Muscle layer of duodenum (tissue), 2 donors: ENCODE measurements at regions not wholly inside any gene's neighbourhood (a gene's known extent, or its start where the extent isn't known, plus 50 kb on each side); places are given as distances from the start of the nearest gene placed in this dataset.
"Not testable (repeated sequence)": the region's sequence is repeated elsewhere in the genome, so short reads cannot be mapped to it uniquely, and the experiment has no call there.

Experiments
- H3K27ac ChIP-seq: one replicate; pipeline ENCODE4 v1.7.0; 2013; ENCODE audit warnings: mild to moderate bottlenecking, low read length
- H3K27me3 ChIP-seq: one replicate; pipeline ENCODE4 v1.7.0; 2013; ENCODE audit warnings: low read depth, mild to moderate bottlenecking, control low read depth, low read length
- H3K36me3 ChIP-seq, 2 donors: one replicate each; pipeline ENCODE4 v1.7.0; 2013; ENCODE audit warnings: low read length in 2 of 2, control low read depth in 1 of 2, mild to moderate bottlenecking in 1 of 2; ENCODE audit not compliant: insufficient read depth in 2 of 2, control insufficient read depth in 1 of 2
- H3K4me1 ChIP-seq, 2 donors: one replicate each; pipeline ENCODE4 v1.7.0; 2013; ENCODE audit warnings: low read length in 2 of 2, mild to moderate bottlenecking in 2 of 2, control low read depth in 1 of 2, moderate library complexity in 1 of 2; ENCODE audit not compliant: insufficient read depth in 2 of 2, control insufficient read depth in 1 of 2
- H3K4me3 ChIP-seq, 2 donors: one replicate each; pipeline ENCODE4 v1.7.0; 2013; ENCODE audit warnings: low read length in 2 of 2, low read depth in 1 of 2, mild to moderate bottlenecking in 1 of 2
- H3K9me3 ChIP-seq, 2 donors: one replicate each; pipeline ENCODE4 v1.7.0; 2013; ENCODE audit warnings: low read length in 2 of 2, control low read depth in 1 of 2, mild to moderate bottlenecking in 1 of 2; ENCODE audit not compliant: control insufficient read depth in 1 of 2
- donor health status: healthy.

- H3K36me3 ChIP-seq = no peaks in the 10 kb centered on the region
- H3K27me3 ChIP-seq = no peaks in the 10 kb centered on the region
- no peak overlapping the region for H3K27ac ChIP-seq
- no peaks in the 10 kb centered on the region for H3K9me3 ChIP-seq
- H3K4me3 ChIP-seq = no peak overlapping the region
- H3K4me1 ChIP-seq = no peaks in the 10 kb centered on the region
These were observed 100.9 kb downstream of the RNASET2 start for GRCh38 chr6:166855416-166855815.

GRCh38 chr6:166853371-166854325, 102.7 kb downstream of the RNASET2 start:
- no peaks in the 10 kb centered on the region for H3K27me3 ChIP-seq
- H3K36me3 ChIP-seq = no peaks in the 10 kb centered on the region
- H3K27ac ChIP-seq = no peak overlapping the region

GRCh38 chr6:166852451-166852975, 103.8 kb downstream of the RNASET2 start:
- no peaks in the 10 kb centered on the region for H3K36me3 ChIP-seq
- H3K4me1 ChIP-seq = no peaks in the 10 kb centered on the region
- no peaks in the 10 kb centered on the region for H3K9me3 ChIP-seq
- H3K4me3 ChIP-seq = no peak overlapping the region
- H3K27ac ChIP-seq = no peak overlapping the region
- no peaks in the 10 kb centered on the region for H3K27me3 ChIP-seq

More at GRCh38 chr6:166853371-166854325, 102.7 kb downstream of the RNASET2 start:
- H3K4me1 ChIP-seq = no peaks in the 10 kb centered on the region
- H3K4me3 ChIP-seq = no peak overlapping the region
- no peaks in the 10 kb centered on the region for H3K9me3 ChIP-seq

- Histone ChIP-seq H3K27me3 (no peaks in the 10 kb centered on the region), H3K4me1 (no peaks in the 10 kb centered on the region), H3K4me3 (no peak overlapping the region), H3K9me3 (no peaks in the 10 kb centered on the region), H3K36me3 (no peaks in the 10 kb centered on the region), H3K27ac (no peak overlapping the region)
These were observed 104.4 kb downstream of the RNASET2 start for GRCh38 chr6:166851911-166852310.

- no peak overlapping the region for H3K27ac ChIP-seq
- H3K4me3 ChIP-seq = no peak overlapping the region
These were observed 104.9 kb downstream of the RNASET2 start for GRCh38 chr6:166851426-166851825.

GRCh38 chr6:166850677-166851076, 105.7 kb downstream of the RNASET2 start:
- no peak overlapping the region for H3K27ac ChIP-seq
- H3K36me3 ChIP-seq = no peaks in the 10 kb centered on the region
- H3K9me3 ChIP-seq = no peaks in the 10 kb centered on the region
- H3K4me3 ChIP-seq = no peak overlapping the region
- no peaks in the 10 kb centered on the region for H3K4me1 ChIP-seq
- H3K27me3 ChIP-seq = no peaks in the 10 kb centered on the region

More at GRCh38 chr6:166851426-166851825, 104.9 kb downstream of the RNASET2 start:
- no peaks in the 10 kb centered on the region for H3K9me3 ChIP-seq
- no peaks in the 10 kb centered on the region for H3K4me1 ChIP-seq
- H3K27me3 ChIP-seq = no peaks in the 10 kb centered on the region
- no peaks in the 10 kb centered on the region for H3K36me3 ChIP-seq

- H3K4me1 ChIP-seq = no peaks in the 10 kb centered on the region
- no peaks in the 10 kb centered on the region for H3K27me3 ChIP-seq
These were observed 106.6 kb downstream of the RNASET2 start for GRCh38 chr6:166849749-166850183.

GRCh38 chr6:166848979-166849748, 107.2 kb downstream of the RNASET2 start:
- H3K9me3 ChIP-seq = no peaks in the 10 kb centered on the region
- no peak overlapping the region for H3K27ac ChIP-seq
- no peaks in the 10 kb centered on the region for H3K36me3 ChIP-seq
- no peaks in the 10 kb centered on the region for H3K27me3 ChIP-seq
- no peaks in the 10 kb centered on the region for H3K4me1 ChIP-seq
- no peak overlapping the region for H3K4me3 ChIP-seq

More at GRCh38 chr6:166849749-166850183, 106.6 kb downstream of the RNASET2 start:
- Histone ChIP-seq H3K36me3 (no peaks in the 10 kb centered on the region), H3K27ac (no peak overlapping the region), H3K4me3 (no peak overlapping the region), H3K9me3 (no peaks in the 10 kb centered on the region)

GRCh38 chr6:166846446-166847142, 109.8 kb downstream of the RNASET2 start:
- not testable (repeated sequence) for H3K36me3 ChIP-seq, H3K27me3 ChIP-seq, H3K9me3 ChIP-seq, H3K4me3 ChIP-seq, H3K27ac ChIP-seq, H3K4me1 ChIP-seq

- no peak overlapping the region for H3K27ac ChIP-seq
- H3K9me3 ChIP-seq = no peaks in the 10 kb centered on the region
- no peaks in the 10 kb centered on the region for H3K36me3 ChIP-seq
- no peak overlapping the region for H3K4me3 ChIP-seq
- peaks cover 0 to 1% of the 10 kb centered on the region in 2 donors for H3K4me1 ChIP-seq
- no peaks in the 10 kb centered on the region for H3K27me3 ChIP-seq
These were observed 113.7 kb downstream of the RNASET2 start for GRCh38 chr6:166842607-166843006.

GRCh38 chr6:166841216-166841615, 115.1 kb downstream of the RNASET2 start:
- Histone ChIP-seq H3K4me3 (no peak overlapping the region), H3K27me3 (no peaks in the 10 kb centered on the region), H3K4me1 (peaks cover 0 to 3% of the 10 kb centered on the region in 2 donors), H3K36me3 (no peaks in the 10 kb centered on the region), H3K27ac (no peak overlapping the region), H3K9me3 (no peaks in the 10 kb centered on the region)
